ENCODE measurements at regions not wholly inside any gene's neighbourhood (a gene's known extent, or its start where the extent isn't known, plus 50 kb on each side); places are given as distances from the start of the nearest gene placed in this dataset.

- intact Hi-C loops (cut with DNase I, micrococcal nuclease) = no loop called here
- Histone ChIP-seq H3K4me3 (no peak overlapping the region), H3K4me1 (ENCODE audit: low read depth) (no peaks in the 10 kb centered on the region), H3K36me3 (ENCODE audit: low read depth) (no peaks in the 10 kb centered on the region), H3K9me3 (peaks cover 6% of the 10 kb centered on the region)
- TF ChIP-seq CTCF (IDR thresholded peaks at IDR 0.05) = no peak
- no peak for DNase-seq
- no peak for ATAC-seq
These were observed 81.1 kb downstream of the STMND1 start for GRCh38 chr6:17182961-17183360.

- Histone ChIP-seq H3K4me3 (no peak overlapping the region), H3K36me3 (ENCODE audit: low read depth) (no peaks in the 10 kb centered on the region), H3K9me3 (peaks cover 6% of the 10 kb centered on the region), H3K4me1 (ENCODE audit: low read depth) (no peaks in the 10 kb centered on the region)
- DNase-seq (no peak), ATAC-seq (no peak)
- intact Hi-C loops (cut with DNase I, micrococcal nuclease) = no loop called here
- no peak for TF ChIP-seq CTCF (IDR thresholded peaks at IDR 0.05)
These were observed 85.1 kb downstream of the STMND1 start for GRCh38 chr6:17186925-17187324.

- TF ChIP-seq CTCF (IDR thresholded peaks at IDR 0.05) = no peak
- DNase-seq = no peak
- Histone ChIP-seq H3K4me3 (no peak overlapping the region), H3K4me1 (ENCODE audit: low read depth) (no peaks in the 10 kb centered on the region), H3K9me3 (no peaks in the 10 kb centered on the region), H3K36me3 (ENCODE audit: low read depth) (no peaks in the 10 kb centered on the region)
- no peak for ATAC-seq
- intact Hi-C loops (cut with DNase I, micrococcal nuclease) = no loop called here
These were observed 87.9 kb upstream of the RBM24 start for GRCh38 chr6:17193106-17193775.

GRCh38 chr6:17197607-17198006 lies 83.6 kb upstream of the RBM24 start:
- intact Hi-C loops (cut with DNase I, micrococcal nuclease) = no loop called here
- H3K4me1 ChIP-seq (ENCODE audit: low read depth) = no peaks in the 10 kb centered on the region
- DNase-seq = no peak
- no peaks in the 10 kb centered on the region for H3K9me3 ChIP-seq
- no peaks in the 10 kb centered on the region for H3K36me3 ChIP-seq (ENCODE audit: low read depth)
- no peak for ATAC-seq
- no peak overlapping the region for H3K4me3 ChIP-seq
- TF ChIP-seq CTCF (IDR thresholded peaks at IDR 0.05) = no peak

- Histone ChIP-seq H3K36me3 (ENCODE audit: low read depth) (no peaks in the 10 kb centered on the region), H3K4me1 (ENCODE audit: low read depth) (peaks cover 4% of the 10 kb centered on the region), H3K9me3 (no peaks in the 10 kb centered on the region), H3K4me3 (no peak overlapping the region)
- DNase-seq (no peak), ATAC-seq (no peak)
- no peak for TF ChIP-seq CTCF (IDR thresholded peaks at IDR 0.05)
- intact Hi-C loops (cut with DNase I, micrococcal nuclease) = no loop called here
These were observed 80.8 kb upstream of the RBM24 start for GRCh38 chr6:17200395-17200794.

- intact Hi-C loops (cut with DNase I, micrococcal nuclease) = no loop called here
- H3K36me3 ChIP-seq (ENCODE audit: low read depth) = no peaks in the 10 kb centered on the region
- no peak overlapping the region for H3K4me3 ChIP-seq
- no peak for TF ChIP-seq CTCF (IDR thresholded peaks at IDR 0.05)
- peaks cover 4% of the 10 kb centered on the region for H3K4me1 ChIP-seq (ENCODE audit: low read depth)
- ATAC-seq = peak; percentile 92
- peak in 1 of 3 donors; percentile 55 for DNase-seq
- no peaks in the 10 kb centered on the region for H3K9me3 ChIP-seq
These were observed 78.6 kb upstream of the RBM24 start for GRCh38 chr6:17202526-17202925.
